H9 (cell line): ENCODE measurements at regions not wholly inside any gene's neighbourhood (a gene's known extent, or its start where the extent isn't known, plus 50 kb on each side); places are given as distances from the start of the nearest gene placed in this dataset.

Experiments used
- DNase-seq: peaks from one replicate; pipeline ENCODE4 v3.0.0-alpha.2; 2017
- H2AFZ ChIP-seq: one replicate; pipeline ENCODE4 v1.6.1; 2013; ENCODE audit warnings: mild to moderate bottlenecking, low read length, control low read depth, moderate library complexity
- H2AK5ac ChIP-seq: 2 replicates; pipeline ENCODE4 v1.6.1; 2013; ENCODE audit warnings: low read length, control low read depth, mixed read lengths; ENCODE audit not compliant: insufficient read length
- H2BK120ac ChIP-seq: one replicate; pipeline ENCODE4 v1.6.1; 2013; ENCODE audit warnings: low read depth, mild to moderate bottlenecking, low read length, control low read depth, inconsistent platforms; ENCODE audit not compliant: poor library complexity, severe bottlenecking
- H2BK12ac ChIP-seq: 2 replicates; pipeline ENCODE4 v1.6.1; 2013; ENCODE audit warnings: low read length, control low read depth, mixed read lengths, low read depth; ENCODE audit not compliant: insufficient read length
- H2BK15ac ChIP-seq: 2 replicates; pipeline ENCODE4 v1.6.1; 2013; ENCODE audit warnings: low read depth, low read length, control low read depth
- H2BK20ac ChIP-seq: one replicate; pipeline ENCODE4 v1.6.1; 2013; ENCODE audit warnings: low read depth, mild to moderate bottlenecking, low read length, control low read depth, inconsistent platforms; ENCODE audit not compliant: poor library complexity, severe bottlenecking
- H2BK5ac ChIP-seq: 2 replicates; pipeline ENCODE4 v1.6.1; 2013; ENCODE audit warnings: low read length, control low read depth, mixed read lengths; ENCODE audit not compliant: insufficient read length
- H3K14ac ChIP-seq: 2 replicates; pipeline ENCODE4 v1.6.1; 2013; ENCODE audit warnings: low read length, control low read depth; ENCODE audit not compliant: insufficient read depth
- H3K18ac ChIP-seq: 2 replicates; pipeline ENCODE4 v1.6.1; 2013; ENCODE audit warnings: low read depth, mild to moderate bottlenecking, mixed read lengths, low read length, control low read depth; ENCODE audit not compliant: insufficient read length
- H3K23ac ChIP-seq: 2 replicates; pipeline ENCODE4 v1.6.1; 2013; ENCODE audit warnings: low read length, control low read depth, mixed read lengths, low read depth; ENCODE audit not compliant: insufficient read length
- H3K23me2 ChIP-seq: 2 replicates; pipeline ENCODE4 v1.6.1; 2013; ENCODE audit warnings: low read depth, mild to moderate bottlenecking, mixed read lengths, low read length, control low read depth; ENCODE audit not compliant: insufficient read length, poor library complexity, severe bottlenecking
- H3K27ac ChIP-seq: 2 replicates; pipeline ENCODE4 v1.5.1; 2013; ENCODE audit warnings: low read length, control low read depth, mixed read lengths, low read depth; ENCODE audit not compliant: insufficient read length
- H3K27me3 ChIP-seq: 2 replicates; pipeline ENCODE4 v1.6.1; 2013; ENCODE audit warnings: low read length, control low read depth, inconsistent platforms; ENCODE audit not compliant: insufficient read depth
- H3K4ac ChIP-seq: 2 replicates; pipeline ENCODE4 v1.6.1; 2013; ENCODE audit warnings: low read depth, mild to moderate bottlenecking, control low read depth, inconsistent platforms, low read length, moderate library complexity
- H3K4me1 ChIP-seq: 2 replicates; pipeline ENCODE4 v1.6.1; 2013; ENCODE audit warnings: low read length, control low read depth, inconsistent platforms; ENCODE audit not compliant: insufficient read depth
- H3K4me2 ChIP-seq: 2 replicates; pipeline ENCODE4 v1.6.1; 2013; ENCODE audit warnings: low read length, control low read depth, mixed read lengths; ENCODE audit not compliant: insufficient read length, insufficient read depth
- H3K56ac ChIP-seq: 2 replicates; pipeline ENCODE4 v1.6.1; 2013; ENCODE audit warnings: low read depth, mild to moderate bottlenecking, mixed read lengths, low read length, control low read depth; ENCODE audit not compliant: insufficient read length
- H3K79me1 ChIP-seq: 2 replicates; pipeline ENCODE4 v1.6.1; 2013; ENCODE audit warnings: low read depth, mild to moderate bottlenecking, moderate library complexity, low read length, control low read depth, inconsistent platforms; ENCODE audit not compliant: insufficient read depth, poor library complexity, severe bottlenecking
- H3K79me2 ChIP-seq: 2 replicates; pipeline ENCODE4 v1.6.1; 2013; ENCODE audit warnings: low read length, control low read depth, inconsistent platforms; ENCODE audit not compliant: insufficient read depth
- H3K9ac ChIP-seq: 2 replicates; pipeline ENCODE4 v1.6.1; 2013; ENCODE audit warnings: low read length, control low read depth, mixed read lengths; ENCODE audit not compliant: insufficient read length; ENCODE audit errors: extremely low read depth
- H3K9me3 ChIP-seq: one replicate; pipeline ENCODE4 v1.6.1; 2013; ENCODE audit warnings: low read depth, low read length, inconsistent platforms; ENCODE audit not compliant: control insufficient read depth
- H3T11ph ChIP-seq: one replicate; pipeline ENCODE4 v1.6.1; 2013; ENCODE audit warnings: mild to moderate bottlenecking, low read length, control low read depth, inconsistent platforms
- H4K20me1 ChIP-seq: one replicate; pipeline ENCODE4 v1.6.1; 2013; ENCODE audit not compliant: control insufficient read depth, insufficient read length, insufficient read depth
- H4K5ac ChIP-seq: 2 replicates; pipeline ENCODE4 v1.6.1; 2013; ENCODE audit warnings: low read depth, mild to moderate bottlenecking, mixed read lengths, low read length, control low read depth; ENCODE audit not compliant: insufficient read length
- H4K8ac ChIP-seq: replicated peaks from 2 replicates; pipeline ENCODE4 v1.6.1; 2013; ENCODE audit warnings: low read length, control low read depth, mixed read lengths, low read depth; ENCODE audit not compliant: insufficient read length
- H4K91ac ChIP-seq: 2 replicates; pipeline ENCODE4 v1.6.1; 2013; ENCODE audit warnings: low read depth, mild to moderate bottlenecking, moderate library complexity, mixed read lengths, low read length, control low read depth; ENCODE audit not compliant: insufficient read length
- H3K27ac Mint-ChIP-seq, 3 experiments: 2 replicates in 2 of 3; 3 replicates in 1 of 3; pipeline ENCODE4 v1.8.0; 2020 to 2021; ENCODE audit warnings: mixed read lengths in 3 of 3, mild to moderate bottlenecking in 1 of 3, moderate library complexity in 1 of 3
- H3K27me3 Mint-ChIP-seq: 2 replicates; pipeline ENCODE4 v1.8.0; 2021; ENCODE audit warnings: low read depth, mild to moderate bottlenecking, moderate library complexity, mixed read lengths
- H3K36me3 Mint-ChIP-seq, 3 experiments: 2 replicates in 2 of 3; 3 replicates in 1 of 3; pipeline ENCODE4 v1.8.0; 2020 to 2021; ENCODE audit warnings: low read depth in 3 of 3, mixed read lengths in 3 of 3; ENCODE audit not compliant: insufficient read depth in 1 of 3
- H3K4me1 Mint-ChIP-seq, 2 experiments: 2 replicates each; pipeline ENCODE4 v1.8.0; 2020; ENCODE audit warnings: mixed read lengths in 2 of 2
- H3K4me3 Mint-ChIP-seq, 2 experiments: 2 replicates in 1 of 2; 3 replicates in 1 of 2; pipeline ENCODE4 v1.8.0; 2020 to 2021; ENCODE audit warnings: mild to moderate bottlenecking in 2 of 2, mixed read lengths in 2 of 2, moderate library complexity in 1 of 2
- H3K9me3 Mint-ChIP-seq, 2 experiments: 2 replicates in 1 of 2; 3 replicates in 1 of 2; pipeline ENCODE4 v1.8.0; 2020; ENCODE audit warnings: mild to moderate bottlenecking in 2 of 2, mixed read lengths in 2 of 2, moderate library complexity in 1 of 2
- CTCF ChIP-seq: fragments of 200-600 bp; sonication (generic); conservative IDR thresholded peaks from 3 replicates; pipeline ENCODE4 v1.8.0; 2021; ENCODE audit warnings: antibody characterized with exemption, mild to moderate bottlenecking
- WGBS: extraction: QIAGEN DNeasy Blood & Tissue Kit; methylation state at CpG from one replicate; pipeline ENCODE4 v1.1.7; 2013; ENCODE audit warnings: missing lambda C conversion rate, low lambda C conversion rate, mixed read lengths; ENCODE audit not compliant: insufficient read length; ENCODE audit errors: extremely low coverage; 5-methylcytosine and 5-hydroxymethylcytosine counted together

GRCh38 chr9:85339338-85339737 lies 402.4 kb downstream of the AGTPBP1 start:
- Mint-ChIP-seq H3K4me1 (peaks cover 2 to 3% of the 10 kb centered on the region in 2 experiments; a peak in 1 of 4 replicates), H3K27me3 (peaks cover 2% of the 10 kb centered on the region), H3K36me3 (peaks cover 0 to 1% (median 0%) of the 10 kb centered on the region in 3 experiments; a peak in 1 of 7 replicates), H3K9me3 (no peaks in the 10 kb centered on the region; a peak in 1 of 5 replicates), H3K27ac (no peak overlapping the region), H3K4me3 (no peak overlapping the region)
- Histone ChIP-seq H2AK5ac (no peak overlapping the region), H2AFZ (no peak overlapping the region), H3K4me1 (no peaks in the 10 kb centered on the region), H3K9ac (no peak overlapping the region), H2BK5ac (no peak overlapping the region), H3K79me1 (no peaks in the 10 kb centered on the region), H4K91ac (no peak overlapping the region), H4K5ac (no peak overlapping the region), H3K27ac (no peak overlapping the region), H3K23ac (no peak overlapping the region), H3K4me2 (no peak overlapping the region), H3K18ac (no peak overlapping the region), H3K27me3 (no peaks in the 10 kb centered on the region), H3K23me2 (no peaks in the 10 kb centered on the region), H3K9me3 (no peaks in the 10 kb centered on the region), H2BK20ac (no peak overlapping the region), H4K20me1 (no peaks in the 10 kb centered on the region), H4K8ac (no peak overlapping the region), H2BK15ac (no peak overlapping the region), H3K14ac (no peak overlapping the region), H3T11ph (no peak overlapping the region), H3K56ac (no peak overlapping the region), H2BK120ac (no peak overlapping the region), H2BK12ac (no peak overlapping the region), H3K4ac (no peak overlapping the region), H3K79me2 (no peaks in the 10 kb centered on the region; the same call in 1 of the 2 replicates)
- no CpG with 5 or more reads among the region's 2 CpGs for WGBS
- DNase-seq = no peak
- no peak for TF ChIP-seq CTCF
